ENCODE measurements at regions not wholly inside any gene's neighbourhood (a gene's known extent, or its start where the extent isn't known, plus 50 kb on each side); places are given as distances from the start of the nearest gene placed in this dataset.

DNA sequence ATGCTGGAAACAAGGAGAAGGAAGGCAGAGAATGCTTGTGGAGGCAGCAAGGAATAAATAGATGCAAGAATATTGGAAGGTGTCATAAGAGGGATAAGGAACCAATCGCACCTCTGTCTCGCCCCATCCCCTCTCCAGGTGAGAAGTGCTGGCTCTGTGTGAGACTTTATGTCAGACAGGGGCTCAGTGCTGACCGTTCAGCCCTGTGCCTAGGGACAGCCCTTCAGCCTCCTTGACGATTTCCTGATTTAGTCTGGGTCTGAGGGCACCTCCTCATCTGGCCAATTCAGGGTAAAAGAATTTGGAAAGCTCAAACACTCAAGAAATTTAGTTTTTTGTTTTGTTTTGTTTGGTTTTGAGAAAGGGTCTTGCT is 54.9 kb downstream of the FAM241B start:
- TF ChIP-seq POLR2A (IDR thresholded peaks at IDR 0.05): no peak
- TF ChIP-seq, protein P1, sequence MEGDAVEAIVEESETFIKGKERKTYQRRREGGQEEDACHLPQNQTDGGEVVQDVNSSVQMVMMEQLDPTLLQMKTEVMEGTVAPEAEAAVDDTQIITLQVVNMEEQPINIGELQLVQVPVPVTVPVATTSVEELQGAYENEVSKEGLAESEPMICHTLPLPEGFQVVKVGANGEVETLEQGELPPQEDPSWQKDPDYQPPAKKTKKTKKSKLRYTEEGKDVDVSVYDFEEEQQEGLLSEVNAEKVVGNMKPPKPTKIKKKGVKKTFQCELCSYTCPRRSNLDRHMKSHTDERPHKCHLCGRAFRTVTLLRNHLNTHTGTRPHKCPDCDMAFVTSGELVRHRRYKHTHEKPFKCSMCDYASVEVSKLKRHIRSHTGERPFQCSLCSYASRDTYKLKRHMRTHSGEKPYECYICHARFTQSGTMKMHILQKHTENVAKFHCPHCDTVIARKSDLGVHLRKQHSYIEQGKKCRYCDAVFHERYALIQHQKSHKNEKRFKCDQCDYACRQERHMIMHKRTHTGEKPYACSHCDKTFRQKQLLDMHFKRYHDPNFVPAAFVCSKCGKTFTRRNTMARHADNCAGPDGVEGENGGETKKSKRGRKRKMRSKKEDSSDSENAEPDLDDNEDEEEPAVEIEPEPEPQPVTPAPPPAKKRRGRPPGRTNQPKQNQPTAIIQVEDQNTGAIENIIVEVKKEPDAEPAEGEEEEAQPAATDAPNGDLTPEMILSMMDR (IDR thresholded peaks at IDR 0.05): no peak

Measured in prostate gland (tissue), 2 donors.